ENCODE measurements at regions not wholly inside any gene's neighbourhood (a gene's known extent, or its start where the extent isn't known, plus 50 kb on each side); places are given as distances from the start of the nearest gene placed in this dataset.
A peak's percentile ranks its signal among the peaks of the same experiment; 100 is the strongest.

GRCh38 chr1:117691942-117692341, 86.1 kb downstream of the TENT5C start:
- DNase-seq (ENCODE audit: low spot score): no peak
- H3K4me1 Mint-ChIP-seq (ENCODE audit: low read depth): peaks cover 7% of the 10 kb centered on the region
- intact Hi-C loops (cut with micrococcal nuclease): loop anchor here (5.0 kb wide), 1 partner anchor 65 kb away; no protein-coding TSS in a partner anchor
- no peaks in the 10 kb centered on the region for H3K36me3 Mint-ChIP-seq (ENCODE audit: low read depth)
- no peak overlapping the region for H3K4me3 Mint-ChIP-seq
- no peaks in the 10 kb centered on the region for H3K9me3 Mint-ChIP-seq
- H3K27ac Mint-ChIP-seq: no peak overlapping the region
- peaks cover 24% of the 10 kb centered on the region for H3K27me3 Mint-ChIP-seq (ENCODE audit: insufficient read depth)

- Mint-ChIP-seq H3K4me1 (ENCODE audit: low read depth) (peaks cover 7% of the 10 kb centered on the region), H3K9me3 (no peaks in the 10 kb centered on the region), H3K27ac (no peak overlapping the region), H3K36me3 (ENCODE audit: low read depth) (no peaks in the 10 kb centered on the region), H3K4me3 (no peak overlapping the region), H3K27me3 (ENCODE audit: insufficient read depth) (peaks cover 30% of the 10 kb centered on the region)
- DNase-seq (ENCODE audit: low spot score): no peak
- intact Hi-C loops (cut with micrococcal nuclease): loop anchor here (5.0 kb wide), 1 partner anchor 63 kb away; no protein-coding TSS in a partner anchor
Measured at GRCh38 chr1:117694543-117694942, 88.7 kb downstream of the TENT5C start.

DNA sequence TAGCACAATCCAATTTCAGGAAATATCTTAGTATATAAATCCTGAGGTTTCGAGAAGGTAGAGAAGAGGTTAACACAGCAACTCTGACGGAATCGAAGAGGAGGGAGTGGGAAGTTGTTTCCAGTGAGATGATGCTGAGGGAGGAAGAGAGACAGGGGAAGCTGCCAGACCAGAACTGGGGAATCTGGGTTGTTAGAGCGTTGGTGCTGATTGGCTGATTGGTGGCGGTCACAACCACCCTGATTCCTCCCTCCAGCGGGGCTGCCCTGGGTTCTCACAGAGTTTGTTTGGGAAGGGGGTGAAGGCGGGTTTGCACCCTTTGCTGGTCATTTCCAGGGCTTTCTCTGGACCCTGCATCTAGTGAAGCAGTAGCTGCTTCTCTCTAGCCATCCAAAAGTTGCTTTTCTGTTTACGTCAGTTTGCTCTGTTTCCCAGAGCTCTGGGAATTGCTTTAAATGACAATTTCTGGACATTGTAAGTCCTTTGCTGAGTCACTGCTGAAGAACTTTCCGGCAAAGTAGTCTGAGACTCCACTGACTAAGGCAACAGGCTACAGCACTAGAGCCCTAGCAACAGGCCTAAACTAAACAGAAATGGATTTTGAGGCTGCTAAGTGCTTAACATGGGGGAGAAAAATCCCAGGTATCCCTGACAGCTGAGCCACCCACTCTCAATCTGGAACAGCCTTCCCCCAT, 90.1 kb downstream of the TENT5C start:
- intact Hi-C loops (cut with micrococcal nuclease): loop anchor here (5.0 kb wide), 1 partner anchor 36 kb away; no protein-coding TSS in a partner anchor
- Mint-ChIP-seq H3K4me3 (no peak overlapping the region), H3K4me1 (ENCODE audit: low read depth) (peaks cover 7% of the 10 kb centered on the region), H3K36me3 (ENCODE audit: low read depth) (no peaks in the 10 kb centered on the region), H3K27ac (no peak overlapping the region), H3K9me3 (no peaks in the 10 kb centered on the region), H3K27me3 (ENCODE audit: insufficient read depth) (peaks cover 27% of the 10 kb centered on the region)
- DNase-seq (ENCODE audit: low spot score): no peak

- peaks cover 7% of the 10 kb centered on the region for H3K4me1 Mint-ChIP-seq (ENCODE audit: low read depth)
- H3K27me3 Mint-ChIP-seq (ENCODE audit: insufficient read depth): peaks cover 32% of the 10 kb centered on the region
- intact Hi-C loops (cut with micrococcal nuclease): loop anchor here (5.0 kb wide), 1 partner anchor 36 kb away; no protein-coding TSS in a partner anchor
- no peaks in the 10 kb centered on the region for H3K9me3 Mint-ChIP-seq
- no peak for DNase-seq (ENCODE audit: low spot score)
- no peak overlapping the region for H3K27ac Mint-ChIP-seq
- no peaks in the 10 kb centered on the region for H3K36me3 Mint-ChIP-seq (ENCODE audit: low read depth)
- H3K4me3 Mint-ChIP-seq: no peak overlapping the region
Measured at GRCh38 chr1:117696561-117696960, 90.7 kb downstream of the TENT5C start.

GRCh38 chr1:117697220-117697781, 91.5 kb downstream of the TENT5C start:
- Mint-ChIP-seq H3K4me3 (no peak overlapping the region), H3K27ac (no peak overlapping the region), H3K36me3 (ENCODE audit: low read depth) (no peaks in the 10 kb centered on the region), H3K9me3 (no peaks in the 10 kb centered on the region), H3K27me3 (ENCODE audit: insufficient read depth) (peaks cover 29% of the 10 kb centered on the region), H3K4me1 (ENCODE audit: low read depth) (peaks cover 7% of the 10 kb centered on the region)
- no peak for DNase-seq (ENCODE audit: low spot score)
- intact Hi-C loops (cut with micrococcal nuclease): loop anchor here (5.0 kb wide), 1 partner anchor 35 kb away; no protein-coding TSS in a partner anchor

DNA sequence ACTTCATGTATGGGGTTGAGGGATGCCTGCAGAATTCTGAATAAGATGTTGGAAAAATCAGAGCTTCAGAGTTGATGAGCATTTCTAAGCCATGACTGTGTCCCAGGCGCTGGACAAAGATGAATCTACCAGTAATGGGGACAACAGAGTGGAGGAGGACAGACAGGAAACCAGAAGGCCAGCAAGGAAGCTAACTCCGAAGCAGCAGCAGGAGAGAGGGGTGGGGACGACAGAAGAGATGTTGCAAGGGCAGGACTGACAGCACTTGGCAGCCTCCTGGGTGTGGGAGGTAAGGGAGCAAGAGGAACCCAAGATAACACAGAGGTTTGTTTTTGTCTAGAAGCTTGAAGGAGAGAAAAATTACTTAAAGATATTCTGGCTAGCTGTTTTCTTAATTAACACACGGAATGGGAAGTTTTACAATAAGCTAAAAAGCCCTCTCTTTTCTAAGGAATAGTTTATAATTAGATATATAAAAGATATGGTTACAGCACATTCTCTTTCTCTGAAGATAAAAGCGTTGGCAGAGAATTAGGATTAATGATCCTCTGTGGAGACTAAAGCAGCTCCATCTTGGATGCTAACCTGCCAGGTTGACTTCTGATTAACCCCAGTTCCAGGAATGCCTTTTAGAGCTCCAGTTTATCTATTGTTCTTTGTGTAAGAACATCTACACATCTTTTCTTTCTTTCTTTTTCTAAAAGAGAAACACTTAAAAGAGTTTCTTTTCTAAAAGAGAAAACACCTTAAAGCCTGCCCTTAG, 92.7 kb downstream of the TENT5C start:
- H3K4me3 Mint-ChIP-seq: no peak overlapping the region
- intact Hi-C loops (cut with micrococcal nuclease): loop anchor here (5.0 kb wide), 1 partner anchor 34 kb away; no protein-coding TSS in a partner anchor
- no peak overlapping the region for H3K27ac Mint-ChIP-seq
- H3K36me3 Mint-ChIP-seq (ENCODE audit: low read depth): no peaks in the 10 kb centered on the region
- H3K9me3 Mint-ChIP-seq: no peaks in the 10 kb centered on the region
- peaks cover 25% of the 10 kb centered on the region for H3K27me3 Mint-ChIP-seq (ENCODE audit: insufficient read depth)
- no peak for DNase-seq (ENCODE audit: low spot score)
- H3K4me1 Mint-ChIP-seq (ENCODE audit: low read depth): peaks cover 13% of the 10 kb centered on the region

DNA sequence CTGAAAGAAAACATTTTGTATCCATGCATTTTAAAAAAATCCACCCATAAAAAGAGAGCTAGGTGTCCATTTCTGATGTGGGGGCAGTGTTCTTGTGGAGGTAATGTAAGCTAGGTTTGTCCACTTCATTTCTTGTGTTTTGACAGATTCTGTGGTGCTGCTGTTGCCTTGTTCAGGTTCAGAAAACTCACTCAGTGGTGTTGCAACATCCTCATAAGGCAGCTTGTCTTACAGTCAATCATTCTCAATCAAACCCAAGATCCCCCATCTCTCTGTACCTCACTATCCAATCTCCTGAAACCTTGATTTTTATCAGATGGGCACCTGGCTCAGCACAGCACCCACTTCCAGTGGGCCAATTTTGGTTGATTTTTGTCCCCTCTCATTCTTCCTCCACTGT, 94.1 kb downstream of the TENT5C start:
- H3K4me3 Mint-ChIP-seq: no peak overlapping the region
- peaks cover 25% of the 10 kb centered on the region for H3K27me3 Mint-ChIP-seq (ENCODE audit: insufficient read depth)
- no peaks in the 10 kb centered on the region for H3K36me3 Mint-ChIP-seq (ENCODE audit: low read depth)
- H3K27ac Mint-ChIP-seq: no peak overlapping the region
- no peaks in the 10 kb centered on the region for H3K9me3 Mint-ChIP-seq
- DNase-seq (ENCODE audit: low spot score): no peak
- peaks cover 6% of the 10 kb centered on the region for H3K4me1 Mint-ChIP-seq (ENCODE audit: low read depth)
- intact Hi-C loops (cut with micrococcal nuclease): loop anchor here (5.0 kb wide), 1 partner anchor 32 kb away; no protein-coding TSS in a partner anchor

DNA sequence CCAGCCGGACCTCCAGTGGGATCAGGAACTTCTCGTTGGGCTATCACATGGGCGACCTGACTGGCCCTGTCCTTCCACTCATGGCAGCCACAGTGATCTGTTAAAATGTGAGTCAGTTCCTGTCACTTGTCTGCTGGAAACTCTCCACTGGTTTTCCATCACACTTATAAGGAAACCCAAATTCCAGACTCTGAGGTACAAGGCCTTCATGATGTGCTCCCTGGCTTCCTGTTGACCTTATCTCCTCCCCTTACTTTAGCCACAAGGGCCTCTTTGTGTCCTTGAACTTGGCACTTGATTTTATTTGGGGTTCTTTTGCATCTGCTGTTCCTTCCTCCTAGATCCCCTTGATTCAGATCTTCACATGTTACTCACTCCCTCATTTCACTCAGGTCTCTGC, 96.8 kb downstream of the TENT5C start:
- H3K36me3 Mint-ChIP-seq (ENCODE audit: low read depth): no peaks in the 10 kb centered on the region
- H3K9me3 Mint-ChIP-seq: no peaks in the 10 kb centered on the region
- H3K27me3 Mint-ChIP-seq (ENCODE audit: insufficient read depth): peaks cover 14% of the 10 kb centered on the region
- H3K27ac Mint-ChIP-seq: peak overlapping the region; percentile 49
- DNase-seq (ENCODE audit: low spot score): no peak
- peaks cover 6% of the 10 kb centered on the region for H3K4me1 Mint-ChIP-seq (ENCODE audit: low read depth)
- no peak overlapping the region for H3K4me3 Mint-ChIP-seq
- intact Hi-C loops (cut with micrococcal nuclease): no loop called here

- intact Hi-C loops (cut with micrococcal nuclease): no loop called here
Measured at GRCh38 chr1:117707371-117707770, 101.5 kb downstream of the TENT5C start.

DNA sequence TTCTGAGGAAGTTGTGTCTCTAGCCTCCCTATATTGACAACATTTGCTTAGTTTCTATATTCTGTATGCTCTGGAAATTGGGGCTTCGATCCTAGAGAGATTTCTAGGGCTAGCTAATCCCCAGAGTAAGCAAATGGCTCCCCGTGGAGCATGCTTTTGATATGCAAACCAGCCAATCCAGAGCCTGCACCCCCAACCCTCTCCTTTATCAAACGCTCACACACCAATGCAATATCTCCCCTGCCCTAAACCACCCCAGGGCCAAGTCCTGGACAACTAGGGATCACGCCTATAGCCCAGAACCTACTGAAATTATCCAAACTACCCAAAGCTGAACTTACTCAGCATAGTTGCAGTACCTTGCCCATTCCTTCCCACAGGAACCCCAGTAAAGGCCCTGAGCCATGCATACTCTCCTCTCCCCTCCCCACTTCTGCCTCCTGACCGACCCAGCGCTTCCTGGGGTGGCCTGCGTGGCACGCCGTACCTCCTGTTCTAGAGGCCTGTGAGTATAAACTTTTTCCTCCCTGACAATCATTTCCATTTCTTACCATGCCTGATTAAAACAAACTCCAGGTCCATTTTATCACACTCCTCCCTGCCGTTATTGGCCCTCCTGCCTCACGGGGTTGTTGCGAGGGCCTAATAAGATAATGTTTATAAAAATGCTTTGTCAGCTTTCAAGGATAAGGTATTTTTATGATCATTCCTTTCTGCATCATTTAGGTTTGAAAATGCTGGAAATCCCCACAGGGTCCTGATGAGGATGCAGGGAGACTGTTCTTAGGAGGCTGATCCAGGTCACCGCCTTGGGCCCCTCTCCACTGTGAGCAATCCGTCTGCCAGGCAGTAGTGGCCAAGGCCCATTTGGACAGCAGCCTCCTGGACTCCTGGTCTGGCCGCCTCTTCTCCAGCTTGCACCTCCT, 102.7 kb downstream of the TENT5C start:
- no peaks in the 10 kb centered on the region for H3K4me1 Mint-ChIP-seq (ENCODE audit: low read depth)
- no peaks in the 10 kb centered on the region for H3K9me3 Mint-ChIP-seq
- H3K27ac Mint-ChIP-seq: no peak overlapping the region
- no peak overlapping the region for H3K4me3 Mint-ChIP-seq
- intact Hi-C loops (cut with micrococcal nuclease): no loop called here
- no peaks in the 10 kb centered on the region for H3K36me3 Mint-ChIP-seq (ENCODE audit: low read depth)
- DNase-seq (ENCODE audit: low spot score): no peak
- H3K27me3 Mint-ChIP-seq (ENCODE audit: insufficient read depth): peaks cover 5% of the 10 kb centered on the region

More at GRCh38 chr1:117707371-117707770, 101.5 kb downstream of the TENT5C start:
- Mint-ChIP-seq H3K4me1 (ENCODE audit: low read depth) (peaks cover 6% of the 10 kb centered on the region), H3K9me3 (no peaks in the 10 kb centered on the region), H3K4me3 (no peak overlapping the region), H3K36me3 (ENCODE audit: low read depth) (no peaks in the 10 kb centered on the region), H3K27ac (no peak overlapping the region), H3K27me3 (ENCODE audit: insufficient read depth) (peaks cover 5% of the 10 kb centered on the region)
- DNase-seq (ENCODE audit: low spot score): no peak

DNA sequence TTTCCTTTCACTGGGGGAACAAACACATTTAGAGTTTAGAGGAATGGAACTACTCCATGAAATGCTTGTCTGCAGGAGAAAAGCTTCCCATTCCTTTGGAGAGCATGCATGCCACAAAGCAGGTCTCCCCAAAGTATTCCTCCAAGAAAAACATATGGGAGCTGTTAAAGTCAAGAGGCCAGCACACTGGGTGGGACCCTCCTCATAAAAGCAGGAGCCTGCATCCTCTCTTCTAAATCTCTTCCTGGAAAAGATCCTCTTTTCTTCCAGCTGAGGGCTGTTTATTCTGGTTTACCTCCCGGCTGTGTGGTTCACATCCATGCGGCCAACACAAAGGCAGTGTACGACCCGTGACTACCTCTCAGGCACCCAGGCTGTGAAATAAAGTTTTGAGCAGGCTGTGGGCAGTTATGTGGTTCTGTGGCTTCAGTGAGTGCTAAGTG, 103.4 kb downstream of the TENT5C start:
- H3K27me3 Mint-ChIP-seq (ENCODE audit: insufficient read depth): peaks cover 5% of the 10 kb centered on the region
- intact Hi-C loops (cut with micrococcal nuclease): no loop called here
- H3K27ac Mint-ChIP-seq: no peak overlapping the region
- H3K4me1 Mint-ChIP-seq (ENCODE audit: low read depth): no peaks in the 10 kb centered on the region
- H3K4me3 Mint-ChIP-seq: no peak overlapping the region
- H3K36me3 Mint-ChIP-seq (ENCODE audit: low read depth): no peaks in the 10 kb centered on the region
- no peaks in the 10 kb centered on the region for H3K9me3 Mint-ChIP-seq
- no peak for DNase-seq (ENCODE audit: low spot score)

DNA sequence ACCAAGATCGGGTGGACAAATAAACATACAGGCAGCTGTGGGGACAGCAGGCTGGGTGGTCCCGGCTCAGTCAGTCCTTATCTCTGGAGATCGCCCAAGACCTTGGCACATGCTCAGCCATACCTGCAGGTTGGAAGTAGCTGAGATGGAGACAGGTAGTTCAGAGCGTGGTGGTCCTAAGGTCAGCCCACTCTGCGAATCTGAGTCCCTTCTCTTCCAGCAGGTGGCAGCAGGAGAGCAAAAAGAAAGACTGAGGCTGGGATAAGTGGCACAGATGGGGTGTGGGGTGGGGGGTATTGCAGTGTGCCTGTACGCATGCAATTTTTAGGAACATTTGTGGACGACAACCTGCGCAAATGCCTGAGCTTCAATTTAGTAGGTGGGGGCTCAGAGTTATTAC, 104.9 kb downstream of the TENT5C start:
- intact Hi-C loops (cut with micrococcal nuclease): no loop called here
- no peaks in the 10 kb centered on the region for H3K4me1 Mint-ChIP-seq (ENCODE audit: low read depth)
- no peak overlapping the region for H3K27ac Mint-ChIP-seq
- no peaks in the 10 kb centered on the region for H3K36me3 Mint-ChIP-seq (ENCODE audit: low read depth)
- no peak overlapping the region for H3K4me3 Mint-ChIP-seq
- DNase-seq (ENCODE audit: low spot score): no peak
- no peaks in the 10 kb centered on the region for H3K9me3 Mint-ChIP-seq
- peaks cover 14% of the 10 kb centered on the region for H3K27me3 Mint-ChIP-seq (ENCODE audit: insufficient read depth)
